WTC11 (cell line): ENCODE measurements at regions not wholly inside any gene's neighbourhood (a gene's known extent, or its start where the extent isn't known, plus 50 kb on each side); places are given as distances from the start of the nearest gene placed in this dataset.
"Not testable (repeated sequence)": the region's sequence is repeated elsewhere in the genome, so short reads cannot be mapped to it uniquely, and the experiment has no call there.

Experiments
- ETV6 ChIP-seq: sonication (generic); formaldehyde crosslinking; IDR thresholded peaks from 2 replicates; pipeline ENCODE4 v1.8.1; 2022; ENCODE audit warnings: mild to moderate bottlenecking, missing genetic modification reagents
- FOXK1 ChIP-seq: sonication (generic); formaldehyde crosslinking; IDR thresholded peaks from 2 replicates; pipeline ENCODE4 v1.8.0; 2022; ENCODE audit warnings: mild to moderate bottlenecking, moderate library complexity, missing genetic modification reagents
- KAT7 ChIP-seq: sonication (generic); formaldehyde crosslinking; IDR thresholded peaks from 2 replicates; pipeline ENCODE4 v1.8.1; 2023; ENCODE audit warnings: missing genetic modification reagents, mild to moderate bottlenecking, borderline replicate concordance
- MYBL2 ChIP-seq: sonication (generic); formaldehyde crosslinking; IDR thresholded peaks from 2 replicates; pipeline ENCODE4 v1.8.1; 2023; ENCODE audit warnings: mild to moderate bottlenecking, moderate library complexity, missing genetic modification reagents
- NR2C2 ChIP-seq: sonication (generic); formaldehyde crosslinking; IDR thresholded peaks from 2 replicates; pipeline ENCODE4 v1.8.0; 2022; ENCODE audit warnings: mild to moderate bottlenecking, missing genetic modification reagents
- TCF7 ChIP-seq: sonication (generic); formaldehyde crosslinking; IDR thresholded peaks from 2 replicates; pipeline ENCODE4 v1.8.0; 2022; ENCODE audit warnings: mild to moderate bottlenecking, low read depth, missing genetic modification reagents, moderate library complexity
- ZNF317 ChIP-seq: sonication (generic); formaldehyde crosslinking; IDR thresholded peaks from 2 replicates; pipeline ENCODE4 v1.8.1; 2023; ENCODE audit warnings: low read depth, mild to moderate bottlenecking, moderate library complexity, missing genetic modification reagents, borderline replicate concordance
- TF ChIP-seq, protein P1 (sequence below): fragments of 200-600 bp; IDR thresholded peaks from 2 replicates; pipeline ENCODE4 v1.8.0; 2022; ENCODE audit warnings: antibody characterized with exemption
- TF ChIP-seq, protein P2 (sequence below): sonication (generic); formaldehyde crosslinking; IDR thresholded peaks from 2 replicates; pipeline ENCODE4 v1.8.0; 2022; ENCODE audit warnings: mild to moderate bottlenecking, missing genetic modification reagents
- TF ChIP-seq, protein P3 (sequence below): sonication (generic); formaldehyde crosslinking; IDR thresholded peaks from 2 replicates; pipeline ENCODE4 v1.8.1; 2022; ENCODE audit warnings: low read depth, missing genetic modification reagents, borderline replicate concordance
- TF ChIP-seq, protein P4 (sequence below): fragments of 250-450 bp; sonication (Bioruptor Pico); IDR thresholded peaks from 2 replicates; pipeline ENCODE4 v1.9.0; 2021; ENCODE audit warnings: mild to moderate bottlenecking
- TF ChIP-seq, protein P5 (sequence below): sonication (generic); formaldehyde crosslinking; IDR thresholded peaks from 2 replicates; pipeline ENCODE4 v1.8.1; 2022; ENCODE audit warnings: low read depth, mild to moderate bottlenecking, moderate library complexity, missing genetic modification reagents, borderline replicate concordance
- TF ChIP-seq, protein P6 (sequence below): sonication (generic); formaldehyde crosslinking; IDR thresholded peaks from 2 replicates; pipeline ENCODE4 v1.8.1; 2022; ENCODE audit warnings: missing genetic modification reagents, borderline replicate concordance

DNA sequence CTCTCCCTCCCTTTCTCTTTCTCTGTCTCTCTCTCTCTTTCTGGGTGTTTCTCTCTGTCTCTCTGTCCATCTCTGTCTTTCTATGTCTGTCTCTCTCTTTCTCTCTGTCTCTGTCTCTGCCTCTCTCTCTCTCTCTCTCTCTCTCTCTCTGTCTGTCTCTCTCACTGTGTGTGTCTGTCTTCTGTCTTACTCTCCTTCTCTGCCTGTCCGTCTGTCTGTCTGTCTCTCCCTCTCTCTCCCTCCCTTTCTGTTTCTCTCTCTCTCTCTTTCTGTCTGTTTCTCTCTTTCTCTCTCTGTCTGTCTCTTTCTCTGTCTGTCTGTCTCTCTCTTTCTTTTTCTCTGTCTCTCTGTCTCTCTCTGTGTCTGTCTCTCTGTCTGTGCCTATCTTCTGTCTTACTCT, 2287.3 kb upstream of the TPTE start:
- TF ChIP-seq, protein P1, sequence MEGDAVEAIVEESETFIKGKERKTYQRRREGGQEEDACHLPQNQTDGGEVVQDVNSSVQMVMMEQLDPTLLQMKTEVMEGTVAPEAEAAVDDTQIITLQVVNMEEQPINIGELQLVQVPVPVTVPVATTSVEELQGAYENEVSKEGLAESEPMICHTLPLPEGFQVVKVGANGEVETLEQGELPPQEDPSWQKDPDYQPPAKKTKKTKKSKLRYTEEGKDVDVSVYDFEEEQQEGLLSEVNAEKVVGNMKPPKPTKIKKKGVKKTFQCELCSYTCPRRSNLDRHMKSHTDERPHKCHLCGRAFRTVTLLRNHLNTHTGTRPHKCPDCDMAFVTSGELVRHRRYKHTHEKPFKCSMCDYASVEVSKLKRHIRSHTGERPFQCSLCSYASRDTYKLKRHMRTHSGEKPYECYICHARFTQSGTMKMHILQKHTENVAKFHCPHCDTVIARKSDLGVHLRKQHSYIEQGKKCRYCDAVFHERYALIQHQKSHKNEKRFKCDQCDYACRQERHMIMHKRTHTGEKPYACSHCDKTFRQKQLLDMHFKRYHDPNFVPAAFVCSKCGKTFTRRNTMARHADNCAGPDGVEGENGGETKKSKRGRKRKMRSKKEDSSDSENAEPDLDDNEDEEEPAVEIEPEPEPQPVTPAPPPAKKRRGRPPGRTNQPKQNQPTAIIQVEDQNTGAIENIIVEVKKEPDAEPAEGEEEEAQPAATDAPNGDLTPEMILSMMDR, result not testable (repeated sequence)
- TF ChIP-seq, protein P2, sequence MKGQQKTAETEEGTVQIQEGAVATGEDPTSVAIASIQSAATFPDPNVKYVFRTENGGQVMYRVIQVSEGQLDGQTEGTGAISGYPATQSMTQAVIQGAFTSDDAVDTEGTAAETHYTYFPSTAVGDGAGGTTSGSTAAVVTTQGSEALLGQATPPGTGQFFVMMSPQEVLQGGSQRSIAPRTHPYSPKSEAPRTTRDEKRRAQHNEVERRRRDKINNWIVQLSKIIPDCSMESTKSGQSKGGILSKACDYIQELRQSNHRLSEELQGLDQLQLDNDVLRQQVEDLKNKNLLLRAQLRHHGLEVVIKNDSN (CRISPR knock-in tag), result not testable (repeated sequence)
- not testable (repeated sequence) for TF ChIP-seq TCF7 (CRISPR knock-in tag); NR2C2 (CRISPR knock-in tag); KAT7; MYBL2; FOXK1; ETV6 (CRISPR knock-in tag); ZNF317 (CRISPR knock-in tag)
- TF ChIP-seq, protein P3, sequence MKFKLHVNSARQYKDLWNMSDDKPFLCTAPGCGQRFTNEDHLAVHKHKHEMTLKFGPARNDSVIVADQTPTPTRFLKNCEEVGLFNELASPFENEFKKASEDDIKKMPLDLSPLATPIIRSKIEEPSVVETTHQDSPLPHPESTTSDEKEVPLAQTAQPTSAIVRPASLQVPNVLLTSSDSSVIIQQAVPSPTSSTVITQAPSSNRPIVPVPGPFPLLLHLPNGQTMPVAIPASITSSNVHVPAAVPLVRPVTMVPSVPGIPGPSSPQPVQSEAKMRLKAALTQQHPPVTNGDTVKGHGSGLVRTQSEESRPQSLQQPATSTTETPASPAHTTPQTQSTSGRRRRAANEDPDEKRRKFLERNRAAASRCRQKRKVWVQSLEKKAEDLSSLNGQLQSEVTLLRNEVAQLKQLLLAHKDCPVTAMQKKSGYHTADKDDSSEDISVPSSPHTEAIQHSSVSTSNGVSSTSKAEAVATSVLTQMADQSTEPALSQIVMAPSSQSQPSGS, result not testable (repeated sequence)
- TF ChIP-seq, protein P4, sequence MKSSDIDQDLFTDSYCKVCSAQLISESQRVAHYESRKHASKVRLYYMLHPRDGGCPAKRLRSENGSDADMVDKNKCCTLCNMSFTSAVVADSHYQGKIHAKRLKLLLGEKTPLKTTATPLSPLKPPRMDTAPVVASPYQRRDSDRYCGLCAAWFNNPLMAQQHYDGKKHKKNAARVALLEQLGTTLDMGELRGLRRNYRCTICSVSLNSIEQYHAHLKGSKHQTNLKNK (CRISPR knock-in tag), result not testable (repeated sequence)
- TF ChIP-seq, protein P5, sequence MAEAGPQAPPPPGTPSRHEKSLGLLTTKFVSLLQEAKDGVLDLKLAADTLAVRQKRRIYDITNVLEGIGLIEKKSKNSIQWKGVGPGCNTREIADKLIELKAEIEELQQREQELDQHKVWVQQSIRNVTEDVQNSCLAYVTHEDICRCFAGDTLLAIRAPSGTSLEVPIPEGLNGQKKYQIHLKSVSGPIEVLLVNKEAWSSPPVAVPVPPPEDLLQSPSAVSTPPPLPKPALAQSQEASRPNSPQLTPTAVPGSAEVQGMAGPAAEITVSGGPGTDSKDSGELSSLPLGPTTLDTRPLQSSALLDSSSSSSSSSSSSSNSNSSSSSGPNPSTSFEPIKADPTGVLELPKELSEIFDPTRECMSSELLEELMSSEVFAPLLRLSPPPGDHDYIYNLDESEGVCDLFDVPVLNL (CRISPR knock-in tag), result not testable (repeated sequence)
- TF ChIP-seq, protein P6, sequence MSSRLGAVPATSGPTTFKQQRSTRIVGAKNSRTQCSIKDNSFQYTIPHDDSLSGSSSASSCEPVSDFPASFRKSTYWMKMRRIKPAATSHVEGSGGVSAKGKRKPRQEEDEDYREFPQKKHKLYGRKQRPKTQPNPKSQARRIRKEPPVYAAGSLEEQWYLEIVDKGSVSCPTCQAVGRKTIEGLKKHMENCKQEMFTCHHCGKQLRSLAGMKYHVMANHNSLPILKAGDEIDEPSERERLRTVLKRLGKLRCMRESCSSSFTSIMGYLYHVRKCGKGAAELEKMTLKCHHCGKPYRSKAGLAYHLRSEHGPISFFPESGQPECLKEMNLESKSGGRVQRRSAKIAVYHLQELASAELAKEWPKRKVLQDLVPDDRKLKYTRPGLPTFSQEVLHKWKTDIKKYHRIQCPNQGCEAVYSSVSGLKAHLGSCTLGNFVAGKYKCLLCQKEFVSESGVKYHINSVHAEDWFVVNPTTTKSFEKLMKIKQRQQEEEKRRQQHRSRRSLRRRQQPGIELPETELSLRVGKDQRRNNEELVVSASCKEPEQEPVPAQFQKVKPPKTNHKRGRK (CRISPR knock-in tag), result not testable (repeated sequence)
